NB4 (cell line): ENCODE measurements at regions not wholly inside any gene's neighbourhood (a gene's known extent, or its start where the extent isn't known, plus 50 kb on each side); places are given as distances from the start of the nearest gene placed in this dataset.

ENCODE experiments used
- DNase-seq: peaks from one replicate; pipeline ENCODE4 v3.0.0; 2010; ENCODE audit warnings: low read depth
- H3K4me3 ChIP-seq: one replicate; pipeline ENCODE4 v1.5.1; 2011; ENCODE audit warnings: mild to moderate bottlenecking, low read depth, low read length, moderate library complexity
- CTCF ChIP-seq: IDR thresholded peaks from one replicate; pipeline ENCODE4 v1.5.1; 2012; ENCODE audit warnings: low read depth, low read length
- MAX ChIP-seq: IDR thresholded peaks from 2 replicates; pipeline ENCODE4 v1.6.1; 2011; ENCODE audit warnings: low read depth, low read length
- MYC ChIP-seq: IDR thresholded peaks from 2 replicates; pipeline ENCODE4 v1.6.1; 2011; ENCODE audit warnings: low read depth, low read length
- POLR2A ChIP-seq: IDR thresholded peaks from 2 replicates; pipeline ENCODE4 v1.6.1; 2011; ENCODE audit warnings: mild to moderate bottlenecking; ENCODE audit not compliant: insufficient read length; ENCODE audit errors: extremely low read depth

- no peak overlapping the region for H3K4me3 ChIP-seq
- TF ChIP-seq CTCF: no peak
- no peak for TF ChIP-seq POLR2A
- TF ChIP-seq MAX: no peak
- no peak for TF ChIP-seq MYC
- no peak for DNase-seq
Observed at GRCh38 chr2:104425850-104426595, 427.9 kb upstream of the POU3F3 start.

DNA sequence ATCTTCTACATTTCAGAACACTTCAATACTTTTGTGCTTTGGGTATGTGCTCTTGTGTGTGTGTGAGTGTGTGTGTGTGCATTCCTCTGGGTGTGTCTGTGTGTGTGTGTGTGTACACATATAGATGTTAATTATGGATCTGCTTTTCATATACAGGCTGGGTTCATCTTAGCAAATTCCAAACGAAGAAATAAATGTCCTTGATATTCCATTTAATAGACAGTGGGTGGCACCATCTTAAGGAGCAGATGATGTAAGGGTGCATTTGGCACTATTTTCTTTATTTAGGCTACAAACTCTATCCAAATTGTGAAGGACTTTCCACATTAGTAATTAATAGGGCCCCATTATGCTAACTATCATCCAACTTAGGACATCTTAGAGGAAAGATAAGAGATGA, 425.8 kb upstream of the POU3F3 start:
- DNase-seq: no peak
- no peak for TF ChIP-seq MAX
- TF ChIP-seq CTCF: no peak
- TF ChIP-seq POLR2A: no peak
- TF ChIP-seq MYC: no peak
- H3K4me3 ChIP-seq: no peak overlapping the region

DNA sequence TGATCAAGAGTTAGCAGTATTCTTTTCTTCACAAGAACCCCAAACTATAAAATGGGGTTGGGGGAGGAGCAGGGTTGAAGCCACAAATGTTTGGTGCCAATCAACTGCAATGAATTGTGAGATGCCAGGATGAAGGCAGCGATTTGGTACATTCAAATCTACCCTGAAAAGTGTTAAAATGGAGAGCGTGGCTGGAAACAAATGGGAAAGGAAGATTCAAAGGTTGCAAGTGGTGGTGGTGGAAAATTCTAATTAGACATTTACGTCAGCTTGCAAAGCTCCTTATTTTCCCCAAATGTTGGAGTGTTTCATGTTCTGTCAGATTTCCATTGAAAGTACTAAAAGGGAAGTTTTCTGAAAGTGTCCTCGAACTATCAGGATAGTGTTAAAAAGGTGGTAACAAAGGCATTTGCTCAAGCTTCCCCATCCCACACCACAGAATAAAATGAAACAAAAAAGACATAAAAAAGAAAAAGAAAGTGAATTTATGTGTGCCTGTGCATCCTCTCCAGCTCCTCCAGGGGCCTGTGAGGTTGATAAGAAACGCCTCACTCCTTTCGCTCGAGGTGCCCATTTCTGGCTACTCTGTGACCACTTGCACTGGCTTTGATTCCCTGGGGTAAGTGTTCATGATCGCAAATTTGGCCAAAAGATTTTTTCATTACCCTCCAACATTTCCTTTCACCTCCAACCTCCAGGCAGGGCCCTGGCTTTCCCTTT, 424.1 kb upstream of the POU3F3 start:
- no peak for DNase-seq

GRCh38 chr2:104430359-104430740, 423.6 kb upstream of the POU3F3 start:
- no peak for TF ChIP-seq MAX
- no peak for TF ChIP-seq MYC
- TF ChIP-seq POLR2A: no peak
- TF ChIP-seq CTCF: no peak
- no peak for DNase-seq

More for the DNA sequence above, 424.1 kb upstream of the POU3F3 start:
- H3K4me3 ChIP-seq: no peak overlapping the region
- TF ChIP-seq CTCF (no peak), POLR2A (no peak), MAX (no peak), MYC (no peak)

GRCh38 chr2:104430852-104431251, 423.1 kb upstream of the POU3F3 start:
- no peak overlapping the region for H3K4me3 ChIP-seq
- DNase-seq: no peak
- TF ChIP-seq CTCF (no peak), MAX (no peak), POLR2A (no peak), MYC (no peak)

More at GRCh38 chr2:104430359-104430740, 423.6 kb upstream of the POU3F3 start:
- no peak overlapping the region for H3K4me3 ChIP-seq
